Prostate gland (tissue), 2 donors: ENCODE measurements at regions not wholly inside any gene's neighbourhood (a gene's known extent, or its start where the extent isn't known, plus 50 kb on each side); places are given as distances from the start of the nearest gene placed in this dataset.

Source experiments
- CTCF ChIP-seq, 4 experiments: fragments of 200-600 bp in 2 of 4; fragments of 450-650 bp in 2 of 4; sonication (generic) in 2 of 4; IDR thresholded peaks; 1 replicate in 3 of 4; 2 replicates in 1 of 4; pipeline ENCODE4 v1.5.1; 2016 to 2019; ENCODE audit warnings: antibody characterized with exemption in 4 of 4, mild to moderate bottlenecking in 2 of 4, moderate library complexity in 2 of 4
- POLR2A ChIP-seq: fragments of 450-650 bp; IDR thresholded peaks from one replicate; pipeline ENCODE4 v1.6.1; 2016; ENCODE audit warnings: antibody characterized with exemption, mild to moderate bottlenecking
- POLR2AphosphoS5 ChIP-seq: sonication (generic); formaldehyde crosslinking; IDR thresholded peaks from one replicate; pipeline ENCODE4 v1.6.1; 2017; ENCODE audit warnings: antibody characterized with exemption

GRCh38 chr5:36523926-36524325 lies 82.5 kb upstream of the SLC1A3 start:
- TF ChIP-seq POLR2A (no peak), CTCF (IDR thresholded peaks at IDR 0.05) (no peak), POLR2AphosphoS5 (no peak)
